Panc1 (cell line): ENCODE measurements at regions not wholly inside any gene's neighbourhood (a gene's known extent, or its start where the extent isn't known, plus 50 kb on each side); places are given as distances from the start of the nearest gene placed in this dataset.

Source experiments
- CTCF ChIP-seq: fragments of 450-650 bp; IDR thresholded peaks from 2 replicates; pipeline ENCODE4 v1.5.1; 2017; ENCODE audit warnings: mild to moderate bottlenecking
- POLR2AphosphoS5 ChIP-seq: IDR thresholded peaks from 2 replicates; pipeline ENCODE4 v1.6.1; 2012; ENCODE audit warnings: mild to moderate bottlenecking, low read depth, low read length, moderate library complexity

GRCh38 chr2:104668631-104669030 is 185.3 kb upstream of the POU3F3 start:
- TF ChIP-seq CTCF, result no peak
- no peak for TF ChIP-seq POLR2AphosphoS5
